HG02610 (cell line): ENCODE measurements at regions not wholly inside any gene's neighbourhood (a gene's known extent, or its start where the extent isn't known, plus 50 kb on each side); places are given as distances from the start of the nearest gene placed in this dataset.

Experiments
- ATAC-seq: cut with Tn5 transposase; IDR thresholded peaks from one replicate; pipeline ENCODE4 v1.9.1; 2021; ENCODE audit warnings: mild to moderate bottlenecking, moderate library complexity; ENCODE audit not compliant: unreplicated experiment

DNA sequence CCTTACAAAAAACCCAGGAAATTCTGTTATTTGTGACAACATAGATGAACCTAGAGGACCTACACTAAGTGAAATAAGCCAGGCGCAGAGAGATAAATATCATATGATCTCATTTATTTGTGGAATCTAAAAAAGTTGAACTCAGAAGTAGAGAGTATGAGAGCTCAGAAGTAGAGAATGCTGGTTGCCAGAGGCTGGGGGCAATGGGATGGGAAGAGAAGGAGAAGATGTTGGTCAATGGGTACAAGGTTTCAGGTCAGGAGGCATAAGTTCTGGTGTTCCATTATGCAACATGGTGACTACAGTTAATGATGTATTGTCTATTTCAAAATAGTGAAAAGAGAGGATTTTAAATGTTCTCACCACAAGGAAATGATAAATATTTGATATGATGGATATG, 259.1 kb upstream of the POU3F1 start:
- no peak for ATAC-seq

DNA sequence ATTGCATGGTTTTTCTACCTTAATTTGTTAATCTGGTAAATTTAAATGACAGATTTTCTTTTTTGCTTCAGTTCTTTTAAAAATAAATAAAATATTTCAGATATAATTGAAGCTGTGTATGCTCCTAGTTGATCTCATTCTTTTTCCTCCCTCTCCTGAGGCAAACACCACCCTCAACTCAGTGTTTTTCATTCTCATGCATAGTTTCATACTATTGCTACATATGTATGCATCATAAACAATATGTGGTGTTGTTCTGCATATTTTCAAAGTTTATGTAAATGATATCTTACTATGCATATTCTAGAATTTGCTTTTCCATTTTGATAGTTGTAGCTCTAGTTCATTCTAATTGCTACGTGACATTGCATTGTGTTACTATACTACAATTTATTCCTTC, 257.2 kb upstream of the POU3F1 start:
- ATAC-seq, result no peak

DNA sequence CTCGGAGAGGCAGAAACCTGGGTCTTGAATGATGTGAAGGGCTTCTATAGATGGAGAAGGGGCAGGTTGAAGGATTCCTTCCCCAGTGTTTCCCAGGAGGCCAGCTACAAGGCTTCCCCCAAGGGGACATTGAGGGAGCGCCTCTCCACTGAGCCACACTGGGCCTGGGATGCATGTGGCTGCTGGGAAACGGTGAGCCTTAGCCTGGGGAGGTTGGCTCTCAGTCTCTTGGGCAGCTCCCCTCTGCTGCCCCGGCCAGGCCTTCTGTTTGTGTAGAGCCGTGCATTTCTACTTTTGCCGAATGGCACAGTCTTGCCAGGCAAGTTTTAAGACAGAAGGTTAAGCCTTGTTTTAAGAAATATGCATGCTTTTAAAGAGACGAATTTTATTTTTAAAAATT, 254.4 kb upstream of the POU3F1 start:
- no peak for ATAC-seq

DNA sequence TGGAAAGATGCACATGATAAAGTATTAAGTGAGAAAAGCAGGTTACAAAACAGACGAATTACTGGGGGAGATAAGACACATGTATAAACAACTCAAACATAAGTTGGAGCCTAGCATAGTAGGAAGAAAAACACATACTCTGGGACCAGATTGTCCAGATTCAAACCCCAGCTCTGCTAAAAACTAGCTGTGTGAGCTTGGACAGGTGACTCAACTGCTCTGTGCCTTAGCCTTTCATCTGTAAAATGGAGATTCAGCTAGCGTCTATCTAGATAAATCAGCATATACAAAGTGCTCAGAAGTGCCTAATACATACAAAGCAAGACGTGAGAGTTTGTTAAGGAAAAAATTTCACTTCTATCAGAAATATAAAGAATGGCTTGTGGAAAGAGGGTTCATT, 254.0 kb upstream of the POU3F1 start:
- no peak for ATAC-seq

DNA sequence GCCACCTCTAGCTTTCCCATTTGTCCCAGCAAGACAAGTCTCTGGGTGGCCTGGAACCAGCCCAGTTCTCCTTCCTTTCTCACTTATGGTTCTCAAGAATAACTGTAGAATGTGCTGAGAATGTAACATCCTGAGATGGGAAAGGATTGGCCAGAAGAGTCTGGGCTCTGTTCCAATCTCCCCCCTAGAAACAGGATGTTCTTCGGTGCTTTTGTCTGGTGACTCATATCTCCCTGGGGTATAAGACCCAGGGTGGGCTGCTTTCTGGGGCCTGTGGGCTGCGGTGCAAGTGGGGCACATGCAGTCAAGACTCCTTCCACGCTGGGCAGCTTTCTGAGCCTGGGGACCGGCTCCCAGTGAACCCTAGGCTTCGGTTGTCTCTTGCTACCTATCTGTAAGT, 251.2 kb upstream of the POU3F1 start:
- no peak for ATAC-seq

DNA sequence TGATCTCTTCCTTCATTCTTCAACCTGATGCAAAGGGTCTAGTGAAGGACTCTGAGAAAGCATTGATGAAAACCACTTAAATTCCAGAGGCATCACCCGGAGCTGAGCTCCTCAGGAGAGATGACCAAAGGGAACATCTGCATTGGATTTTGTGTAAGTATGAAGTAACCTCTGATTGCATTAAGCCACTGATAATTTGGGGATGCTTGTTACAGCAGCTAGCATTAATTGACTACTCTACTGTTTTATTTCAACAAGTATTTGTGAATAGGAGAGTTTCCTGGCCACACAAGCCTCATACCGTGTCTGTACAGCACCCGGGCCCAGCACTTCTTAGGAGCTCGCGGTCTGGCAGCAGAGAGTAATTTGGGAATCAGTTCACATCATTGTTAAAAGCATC, 250.7 kb upstream of the POU3F1 start:
- no peak for ATAC-seq

DNA sequence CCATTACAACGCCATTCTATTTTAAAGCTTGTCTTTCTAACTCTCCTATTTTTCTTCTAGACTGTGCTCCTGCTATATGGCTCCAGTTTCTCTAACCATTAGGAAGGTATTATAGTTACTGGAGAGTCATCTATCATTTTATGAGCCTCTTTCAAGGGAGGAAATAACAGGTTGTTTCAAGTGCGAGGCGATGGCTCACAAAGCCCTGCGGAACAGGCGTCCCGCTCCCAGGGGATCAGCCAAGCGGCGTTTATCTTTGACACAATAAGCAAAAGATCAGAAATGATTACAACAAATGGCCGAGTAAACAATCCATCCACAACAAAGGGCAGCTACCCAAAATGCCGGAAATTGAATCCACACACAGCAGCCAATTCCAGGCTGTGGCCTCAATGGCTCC, 249.5 kb upstream of the POU3F1 start:
- ATAC-seq, result no peak

DNA sequence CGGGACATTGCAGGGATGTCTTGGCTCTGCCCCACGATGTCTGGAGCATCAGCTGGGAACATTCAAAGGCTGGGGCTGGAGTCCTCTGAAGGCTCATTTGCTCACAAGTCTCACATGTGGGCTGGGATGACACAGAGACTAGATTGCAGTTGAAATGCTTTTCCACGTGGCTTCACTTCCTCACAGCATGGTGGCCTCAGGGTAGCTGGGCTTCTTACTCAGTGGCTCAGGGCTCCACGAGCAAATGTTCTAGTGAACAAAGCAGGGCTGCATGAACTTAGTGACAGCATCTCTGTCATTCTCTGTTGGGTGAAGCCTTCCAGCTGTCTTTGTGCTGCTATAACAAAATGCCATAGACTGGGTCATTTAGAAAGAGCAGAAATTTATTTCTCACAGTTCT, 247.0 kb upstream of the POU3F1 start:
- ATAC-seq, result no peak

DNA sequence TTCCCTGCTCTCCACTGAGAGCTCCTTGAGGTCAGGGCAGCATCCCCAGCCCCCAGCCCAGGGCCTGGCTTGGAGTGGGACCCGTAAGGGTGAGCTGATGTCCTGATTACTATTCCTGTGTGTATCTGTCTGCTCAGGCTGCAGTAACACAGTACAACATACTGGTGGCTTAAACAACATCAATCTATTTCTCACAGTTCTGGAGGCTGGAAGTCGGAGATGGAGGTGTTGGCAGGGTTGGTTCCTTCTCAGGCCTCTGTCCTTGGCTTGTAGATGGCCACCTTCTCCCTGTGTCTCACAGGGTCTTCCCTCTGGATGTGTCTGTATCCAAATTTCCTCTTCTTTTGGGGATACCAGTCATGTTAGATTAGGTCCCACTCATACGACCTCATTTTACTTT, 246.4 kb upstream of the POU3F1 start:
- no peak for ATAC-seq

DNA sequence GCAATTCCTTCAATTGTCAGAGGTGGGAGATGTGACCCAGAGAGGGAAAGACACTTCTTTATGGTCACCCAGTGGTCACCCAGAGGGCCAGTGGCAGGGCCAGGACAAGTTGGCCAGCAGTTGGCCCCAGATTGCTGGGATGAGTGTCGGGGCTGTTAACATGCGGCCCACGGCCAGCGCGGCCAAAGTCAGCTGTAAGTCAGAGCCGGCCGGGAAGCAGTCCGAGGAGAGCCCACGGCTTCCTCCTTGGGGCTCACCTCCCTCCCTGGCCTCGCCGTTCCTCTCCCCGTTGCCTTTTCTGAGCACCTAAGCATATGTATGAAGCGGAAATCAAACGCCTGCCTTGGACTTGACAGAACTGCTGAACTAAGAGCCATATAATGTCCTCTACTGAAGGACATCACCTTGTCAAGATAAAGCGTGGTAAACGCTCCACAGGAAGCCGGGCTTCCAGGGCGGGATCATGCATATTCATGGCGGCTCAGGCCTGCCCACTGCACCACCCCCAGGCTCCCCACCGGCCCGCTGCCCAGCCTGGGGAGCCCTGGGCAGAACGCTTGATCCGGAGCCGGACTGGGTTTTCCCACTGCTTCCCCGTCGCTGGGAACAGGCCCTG, 245.4 kb upstream of the POU3F1 start:
- ATAC-seq, result no peak

DNA sequence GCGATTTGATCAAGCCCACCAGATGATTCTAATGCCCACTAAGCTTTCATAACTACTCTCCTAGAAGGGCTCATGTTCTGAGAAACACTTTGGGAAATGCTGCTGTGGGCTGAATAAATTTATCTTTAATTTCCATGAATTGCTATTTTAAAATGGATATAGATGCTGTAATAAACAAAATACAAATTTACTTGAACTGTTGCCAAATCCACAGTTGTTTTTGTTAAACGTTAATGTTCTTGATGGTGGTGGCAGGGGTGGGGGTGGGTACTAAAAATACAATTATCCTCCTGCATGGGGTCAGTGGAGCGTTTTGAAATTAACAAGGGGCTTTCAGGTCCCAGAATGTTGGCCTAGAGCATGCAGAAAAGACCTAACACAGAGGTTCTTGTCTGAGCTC, 244.7 kb upstream of the POU3F1 start:
- no peak for ATAC-seq

DNA sequence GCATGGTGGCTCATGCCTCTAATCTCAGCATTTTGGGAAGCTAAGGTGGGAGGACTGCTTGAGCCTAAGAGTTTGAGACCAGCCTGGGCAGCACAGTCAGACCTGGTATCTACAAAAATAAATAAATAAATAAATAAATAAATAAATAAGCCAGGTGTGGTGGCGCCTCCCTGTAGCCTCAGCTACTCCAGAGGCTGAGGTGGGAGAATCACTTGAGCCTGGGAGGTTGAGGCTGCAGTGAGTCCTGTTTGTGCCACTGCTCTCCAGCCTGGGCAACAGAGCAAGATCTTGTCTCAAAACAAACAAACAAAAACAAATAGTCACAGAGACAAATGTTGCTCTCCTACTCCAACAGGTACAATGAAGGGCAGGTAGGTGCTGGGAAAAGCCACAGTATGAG, 242.4 kb upstream of the POU3F1 start:
- no peak for ATAC-seq

DNA sequence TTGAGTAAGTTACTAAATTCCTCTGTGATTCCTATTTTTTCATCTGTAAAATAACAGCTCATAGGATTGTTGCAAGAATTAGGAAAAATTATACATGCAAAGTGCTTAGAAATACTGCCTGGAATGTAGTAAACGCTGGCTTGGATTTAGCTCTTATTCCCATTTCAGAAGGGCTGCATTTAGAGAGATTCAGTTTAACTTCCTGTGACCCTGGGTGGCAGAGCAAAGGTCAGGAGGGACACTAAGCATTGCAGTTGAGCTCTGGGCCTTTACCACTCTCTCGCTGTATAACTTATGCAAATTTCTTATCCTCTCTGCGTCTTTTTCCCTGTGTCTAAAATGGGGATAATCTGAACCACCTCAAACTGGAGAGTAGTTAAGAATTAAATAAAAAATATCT, 241.0 kb upstream of the POU3F1 start:
- no peak for ATAC-seq

DNA sequence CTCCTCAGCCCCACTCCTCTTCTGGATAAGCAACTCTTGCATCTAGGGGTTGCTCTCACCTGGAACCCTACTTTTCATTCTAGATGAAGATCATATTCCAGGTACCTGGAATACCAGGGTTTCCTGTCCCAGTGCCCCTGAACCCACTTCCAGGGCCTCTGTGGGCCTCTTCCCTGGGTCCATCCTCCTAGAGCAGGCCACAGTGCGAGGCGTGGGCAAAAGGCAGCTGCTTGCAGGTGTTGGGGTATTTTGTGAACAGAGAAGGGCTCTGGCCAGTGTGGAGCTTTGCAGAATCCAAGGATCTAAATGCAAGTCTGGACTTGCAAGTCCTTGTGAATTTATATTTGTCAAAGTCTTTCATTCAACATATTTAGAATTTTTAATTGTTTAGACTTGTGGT, 240.4 kb upstream of the POU3F1 start:
- ATAC-seq, result no peak

DNA sequence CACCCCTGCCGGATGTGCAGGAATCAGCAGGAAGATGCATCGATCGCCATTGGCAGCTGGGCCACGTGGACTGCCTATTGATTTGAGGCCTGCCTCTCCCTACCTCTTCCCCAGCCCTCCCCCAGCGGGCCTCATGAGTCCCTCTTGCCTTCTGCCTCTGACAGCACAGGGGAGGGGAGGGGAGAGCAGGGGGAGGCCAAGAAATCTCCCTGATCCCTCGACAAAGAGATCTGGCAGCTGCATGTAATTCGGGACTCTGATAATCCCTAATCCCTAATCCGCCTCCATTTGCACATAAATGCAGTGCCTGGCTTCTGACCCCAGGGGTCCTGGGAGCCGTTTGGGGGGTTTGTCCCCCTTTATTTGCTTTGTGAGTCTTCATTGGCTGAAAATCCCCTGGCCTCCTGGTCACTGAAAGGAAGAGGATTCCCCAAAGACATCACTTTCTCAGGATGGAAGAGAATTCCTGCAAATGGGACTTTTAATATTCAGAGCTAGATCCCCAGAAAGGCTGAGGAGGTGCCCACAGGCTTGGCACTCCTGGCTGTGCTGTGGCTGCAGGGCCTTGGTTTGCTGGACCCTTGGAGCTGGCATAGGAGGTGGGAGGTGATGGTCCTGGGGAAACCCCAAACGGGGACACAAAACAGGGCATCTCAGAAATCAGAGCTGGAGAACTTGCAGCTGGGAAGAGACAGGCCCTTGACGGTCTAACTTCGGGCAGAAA, 239.4 kb upstream of the POU3F1 start:
- ATAC-seq, result no peak

DNA sequence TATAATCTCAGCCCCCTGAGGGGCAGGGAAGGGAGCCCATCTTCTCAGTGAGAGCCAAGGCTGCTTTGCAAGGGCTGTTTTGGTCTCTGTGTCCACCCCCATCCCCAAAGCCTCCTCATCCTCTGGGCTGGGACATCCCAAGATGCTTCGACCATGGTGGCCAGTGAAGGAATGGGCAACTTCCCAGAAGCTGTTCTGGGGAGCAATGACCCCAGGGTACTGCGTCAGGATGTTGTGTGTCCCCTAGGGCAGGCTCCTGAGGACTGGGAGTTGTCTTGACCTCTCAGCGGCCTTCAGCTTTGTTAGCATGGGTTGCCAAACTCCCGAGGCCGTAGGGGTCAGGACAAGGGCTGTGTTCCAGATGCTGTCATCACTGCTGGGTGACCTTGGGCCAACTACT, 238.4 kb upstream of the POU3F1 start:
- ATAC-seq, result no peak

DNA sequence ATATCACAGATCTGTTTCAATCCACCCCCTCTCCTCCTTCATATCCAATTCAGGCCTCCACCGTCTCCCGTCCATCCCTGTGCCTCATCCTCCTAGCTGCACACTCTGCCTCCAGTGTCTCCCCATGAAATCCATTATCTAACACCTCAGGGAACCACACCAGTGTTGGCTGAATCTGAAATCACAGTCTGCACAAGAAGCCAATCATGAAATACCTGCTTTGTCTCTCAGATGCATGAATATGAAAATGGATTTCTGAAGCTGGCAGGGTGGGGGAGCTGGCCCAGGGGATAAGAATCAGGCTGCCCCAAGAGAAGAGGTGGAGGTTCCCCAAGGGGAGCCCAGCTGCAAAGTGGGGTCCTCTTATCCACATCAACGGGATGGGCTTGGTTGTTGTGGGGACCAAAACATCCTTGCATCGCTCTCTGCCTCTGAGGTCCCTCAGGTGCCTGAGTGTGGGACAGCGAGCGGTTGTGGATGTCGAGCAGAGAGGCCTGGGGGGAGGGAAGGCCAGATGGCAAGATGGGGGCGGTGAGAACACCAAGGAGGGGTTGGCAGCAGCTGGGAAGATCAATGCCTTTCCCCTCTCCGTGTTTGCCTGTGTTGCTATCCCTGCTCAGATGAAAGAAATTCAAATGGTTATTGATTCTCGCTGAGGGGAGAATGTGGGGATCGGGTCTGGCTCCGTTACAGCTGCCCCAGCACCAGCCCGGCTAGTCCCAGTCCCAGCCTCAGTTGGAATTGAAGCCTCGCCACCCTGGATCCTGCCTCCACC, 237.3 kb upstream of the POU3F1 start:
- ATAC-seq, result no peak

DNA sequence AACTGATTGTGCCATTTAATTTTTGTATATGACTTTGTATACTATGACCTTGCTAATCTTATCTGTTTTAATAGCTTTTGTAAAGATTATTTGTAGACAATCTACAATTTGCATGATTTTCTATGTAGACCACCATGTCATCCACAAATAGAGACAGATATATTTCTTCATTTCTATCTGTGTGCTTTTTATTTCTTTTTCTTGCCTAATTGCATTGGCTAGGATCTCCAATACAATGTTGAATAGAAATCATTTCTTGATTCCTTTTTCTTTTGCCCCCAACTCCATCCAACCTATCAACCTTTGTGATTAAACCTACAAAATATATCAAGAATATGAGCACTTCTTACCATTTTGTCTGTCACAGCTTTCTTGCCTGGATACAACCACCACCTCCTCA, 232.6 kb upstream of the POU3F1 start:
- no peak for ATAC-seq

DNA sequence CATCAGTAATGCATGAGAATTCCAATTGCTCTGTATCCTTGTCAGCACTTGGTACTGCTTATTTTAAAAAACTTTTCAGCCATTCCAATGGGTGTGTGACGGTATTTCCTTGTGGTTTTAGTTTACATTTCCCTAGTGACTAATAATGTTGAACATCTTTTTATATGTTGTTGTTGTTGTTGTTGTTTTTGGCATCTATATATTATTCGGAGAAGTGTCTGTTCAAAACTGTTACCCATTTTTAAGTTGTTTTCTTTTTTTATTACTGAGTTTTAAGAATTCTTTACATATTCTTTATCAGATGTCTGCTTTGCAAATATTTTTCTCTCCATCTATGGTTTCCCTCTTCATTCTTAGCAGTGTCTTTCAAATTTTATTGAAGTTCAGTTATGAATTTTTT, 231.1 kb upstream of the POU3F1 start:
- no peak for ATAC-seq

DNA sequence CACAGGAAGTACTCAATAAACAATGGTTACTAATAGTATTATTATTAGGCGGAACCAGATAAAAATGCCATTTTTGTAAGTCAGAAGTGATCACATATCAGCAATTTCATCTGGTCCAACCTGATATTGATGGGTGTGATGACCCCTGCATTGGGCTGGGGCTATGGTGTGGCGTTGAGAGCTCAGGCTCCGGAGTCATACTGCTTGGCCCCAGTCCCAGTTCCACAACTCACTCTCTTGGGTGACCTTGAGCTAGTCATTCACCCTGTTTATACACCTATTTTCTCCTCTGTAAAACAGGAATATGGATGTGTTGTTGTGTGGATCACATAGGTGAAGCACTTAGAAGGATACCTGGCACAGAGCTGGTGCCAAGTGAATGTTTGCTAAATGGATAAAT, 229.4 kb upstream of the POU3F1 start:
- no peak for ATAC-seq

DNA sequence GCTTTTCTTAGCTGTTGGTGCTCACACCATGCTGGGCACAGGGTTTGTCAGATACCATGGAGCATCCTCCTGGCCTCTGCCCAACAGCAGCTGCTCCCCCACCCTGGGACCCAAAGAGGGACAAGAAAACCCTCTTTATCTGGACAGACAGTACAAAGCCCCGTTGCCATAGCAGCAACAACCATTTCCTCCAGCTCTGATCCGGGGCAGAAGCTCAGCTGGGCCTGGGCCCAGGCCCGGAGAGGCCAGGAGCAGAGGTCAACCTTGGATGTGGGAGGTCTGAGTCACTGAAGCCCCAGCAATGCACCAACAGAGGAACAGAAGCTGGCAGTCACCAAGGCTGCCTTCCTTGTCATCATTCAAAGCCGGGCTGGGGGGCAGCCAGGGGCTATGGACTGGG, 228.4 kb upstream of the POU3F1 start:
- ATAC-seq, result no peak

DNA sequence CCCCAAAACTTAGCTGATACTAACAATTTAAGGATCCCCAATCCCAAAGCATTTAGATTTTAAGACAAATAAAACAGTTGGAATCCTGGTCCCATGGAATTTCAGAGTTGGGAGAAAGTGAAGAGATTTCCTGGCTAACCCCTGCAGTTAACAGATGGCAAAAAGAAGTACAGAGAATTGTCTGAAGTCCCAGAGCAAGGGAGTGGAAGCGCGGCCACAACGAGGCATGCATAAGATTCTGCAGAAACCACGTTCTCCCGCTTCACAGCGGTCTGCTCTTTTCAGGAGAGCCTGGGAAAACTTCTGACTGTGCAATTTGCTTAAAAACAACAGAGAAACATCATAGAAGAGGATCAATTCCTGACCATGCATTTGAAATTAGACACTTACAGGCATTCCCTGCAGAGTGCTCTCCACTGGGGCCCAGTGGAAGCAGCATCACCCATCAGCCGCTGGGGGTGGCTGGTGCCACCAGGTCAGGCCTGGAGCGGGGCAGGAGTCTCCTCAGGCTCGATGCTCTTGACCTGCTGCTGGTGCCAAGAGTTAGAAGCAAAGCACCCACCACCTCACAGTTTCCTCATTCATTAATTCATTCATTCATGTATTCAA, 226.7 kb upstream of the POU3F1 start:
- no peak for ATAC-seq
